ENCODE measurements at regions not wholly inside any gene's neighbourhood (a gene's known extent, or its start where the extent isn't known, plus 50 kb on each side); places are given as distances from the start of the nearest gene placed in this dataset.
"Not testable (repeated sequence)": the region's sequence is repeated elsewhere in the genome, so short reads cannot be mapped to it uniquely, and the experiment has no call there.

GRCh38 chr2:238512247-238512867 lies 85.6 kb downstream of the ASB1 start:
- DNase-seq, result no peak
- peaks cover 5% of the 10 kb centered on the region for H3K27me3 Mint-ChIP-seq
- intact Hi-C loops (cut with micrococcal nuclease), result no loop called here
- no peak overlapping the region for H3K27ac Mint-ChIP-seq
- H3K9me3 Mint-ChIP-seq, result peaks cover 15% of the 10 kb centered on the region
- ChIA-PET POLR2A (no interaction called here), CTCF (interaction anchor here (1.2 to 1.8 kb wide), 3 partner anchors 34 to 275 kb away, joined by 3 to 14 read pairs (median 7); no protein-coding TSS in a partner anchor)
- H3K4me3 Mint-ChIP-seq, result no peak overlapping the region
- H3K4me1 Mint-ChIP-seq (ENCODE audit: low read depth), result no peaks in the 10 kb centered on the region
- H3K36me3 Mint-ChIP-seq, result peaks cover 3% of the 10 kb centered on the region

DNA sequence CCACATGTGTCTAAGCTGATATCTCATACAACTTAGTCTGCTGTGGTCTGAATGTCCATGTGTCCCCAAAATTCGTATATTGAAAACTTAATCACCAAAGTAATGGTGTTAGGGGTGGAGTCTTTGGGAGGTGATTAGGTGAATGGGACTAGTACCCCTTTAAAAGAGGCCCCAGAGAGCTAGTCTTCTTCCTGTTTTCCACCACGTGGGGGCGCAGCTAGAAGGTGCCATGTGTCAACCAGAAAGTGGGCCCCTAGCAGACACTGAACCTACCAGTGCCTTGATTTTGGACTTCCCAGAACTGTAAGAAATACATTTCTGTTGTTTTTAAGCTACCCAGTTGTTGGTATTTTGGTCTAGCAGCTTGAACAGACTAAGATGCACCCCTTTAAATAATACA lies 86.6 kb downstream of the ASB1 start:
- intact Hi-C loops (cut with micrococcal nuclease), result loop anchor here (1.0 kb wide), 1 partner anchor 272 kb away; no protein-coding TSS in a partner anchor
- Mint-ChIP-seq H3K4me3 (no peak overlapping the region), H3K36me3 (peaks cover 7% of the 10 kb centered on the region), H3K27me3 (peaks cover 2% of the 10 kb centered on the region), H3K9me3 (peaks cover 22% of the 10 kb centered on the region), H3K4me1 (ENCODE audit: low read depth) (no peaks in the 10 kb centered on the region), H3K27ac (no peak overlapping the region)
- CTCF ChIA-PET, result interaction anchor here (0.6 to 1.8 kb wide), 5 partner anchors 10 to 274 kb away, joined by 3 to 14 read pairs (median 5); no protein-coding TSS in a partner anchor
- peak; percentile 51 for DNase-seq
- POLR2A ChIA-PET, result no interaction called here

DNA sequence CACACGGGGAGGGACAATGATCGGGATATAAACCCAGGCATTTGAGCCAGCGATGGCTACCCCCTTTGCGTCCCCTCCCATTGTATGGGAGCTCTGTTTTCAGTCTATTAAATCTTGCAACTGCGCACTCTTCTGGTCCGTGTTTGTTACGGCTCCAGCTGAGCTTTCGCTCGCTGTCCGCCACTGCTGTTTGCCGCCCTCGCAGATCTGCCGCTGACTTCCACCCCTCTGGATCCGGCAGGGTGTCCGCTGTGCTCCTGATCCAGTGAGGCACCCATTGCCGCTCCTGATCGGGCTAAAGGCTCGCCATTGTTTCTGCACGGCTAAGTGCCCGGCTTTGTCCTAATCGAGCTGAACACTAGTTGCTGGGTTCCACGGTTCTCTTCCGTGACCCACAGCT lies 87.3 kb downstream of the ASB1 start:
- H3K36me3 Mint-ChIP-seq; DNase-seq; H3K4me3 Mint-ChIP-seq; H3K4me1 Mint-ChIP-seq (ENCODE audit: low read depth); intact Hi-C loops (cut with micrococcal nuclease); H3K27me3 Mint-ChIP-seq; POLR2A ChIA-PET; H3K27ac Mint-ChIP-seq: not testable (repeated sequence)
- CTCF ChIA-PET, result interaction anchor here (0.6 to 1.8 kb wide), 5 partner anchors 9 to 274 kb away, joined by 3 to 14 read pairs (median 5); no protein-coding TSS in a partner anchor
- peaks cover 27% of the 10 kb centered on the region for H3K9me3 Mint-ChIP-seq

GRCh38 chr2:238515377-238515776 lies 88.7 kb downstream of the ASB1 start:
- CTCF ChIA-PET, result no interaction called here
- intact Hi-C loops (cut with micrococcal nuclease), result no loop called here

DNA sequence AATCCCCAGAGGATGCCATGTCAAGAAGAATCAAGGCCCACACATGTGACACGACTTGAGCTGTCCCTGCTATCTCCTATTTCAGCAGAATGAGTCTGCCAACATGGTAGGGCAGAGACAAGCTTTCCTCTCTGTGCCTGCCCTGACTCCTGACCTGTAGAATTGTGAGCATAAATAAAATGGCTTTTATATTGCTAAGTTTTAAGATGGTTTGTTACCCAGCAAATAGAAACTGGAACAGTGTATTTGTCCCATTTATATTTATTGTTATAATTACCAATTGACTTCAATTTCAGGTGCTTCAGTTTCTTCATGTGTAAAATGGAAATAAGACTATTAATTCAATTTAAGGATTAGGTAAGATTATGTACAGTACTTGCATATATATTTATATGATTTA lies 90.5 kb downstream of the ASB1 start:
- Mint-ChIP-seq H3K4me3 (no peak overlapping the region), H3K4me1 (ENCODE audit: low read depth) (no peaks in the 10 kb centered on the region), H3K9me3 (peaks cover 27% of the 10 kb centered on the region), H3K27me3 (no peaks in the 10 kb centered on the region), H3K36me3 (peaks cover 7% of the 10 kb centered on the region), H3K27ac (no peak overlapping the region)
- intact Hi-C loops (cut with micrococcal nuclease), result no loop called here
- ChIA-PET CTCF (no interaction called here), POLR2A (no interaction called here)
- no peak for DNase-seq

More at GRCh38 chr2:238515377-238515776, 88.7 kb downstream of the ASB1 start:
- DNase-seq, result no peak
- Mint-ChIP-seq H3K27me3 (no peaks in the 10 kb centered on the region), H3K4me3 (no peak overlapping the region), H3K27ac (no peak overlapping the region), H3K4me1 (ENCODE audit: low read depth) (no peaks in the 10 kb centered on the region), H3K36me3 (peaks cover 7% of the 10 kb centered on the region), H3K9me3 (peaks cover 27% of the 10 kb centered on the region)
- POLR2A ChIA-PET, result interaction anchor here (0.7 kb wide), 1 partner anchor 864 kb away, joined by 3 read pairs; no protein-coding TSS in a partner anchor

DNA sequence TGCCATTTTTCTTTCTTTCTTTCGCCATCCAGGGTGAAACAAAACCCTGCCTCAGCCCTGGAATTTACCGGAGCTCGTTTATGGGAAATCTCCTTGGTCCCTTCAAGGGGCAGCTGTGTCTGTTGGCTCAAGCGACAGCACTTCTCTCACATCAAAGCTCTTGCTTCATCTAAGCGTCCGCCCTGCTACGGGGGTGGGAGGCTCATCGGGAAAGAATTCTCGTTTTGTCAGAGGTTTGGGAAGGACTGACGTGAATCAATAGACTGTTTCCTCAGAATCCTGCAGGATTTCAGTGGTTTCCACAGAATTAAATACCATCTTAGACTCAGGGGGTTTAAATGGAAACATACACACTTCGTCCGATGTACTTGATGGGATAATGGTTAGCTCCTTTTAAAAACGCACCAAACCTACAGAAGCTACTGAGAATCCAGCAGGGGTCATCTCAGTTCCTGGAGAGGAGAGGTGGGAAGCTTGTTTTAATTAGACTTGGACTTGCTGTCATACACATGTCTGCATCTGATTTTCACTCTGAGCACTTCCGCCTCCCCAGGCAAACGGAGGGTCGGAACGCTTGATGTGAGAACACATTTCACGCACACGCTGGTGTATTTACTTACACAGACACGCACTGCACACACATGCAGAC lies 91.6 kb downstream of the ASB1 start:
- Mint-ChIP-seq H3K36me3 (peaks cover 7% of the 10 kb centered on the region), H3K9me3 (peaks cover 27% of the 10 kb centered on the region), H3K4me3 (no peak overlapping the region), H3K27me3 (no peaks in the 10 kb centered on the region), H3K4me1 (ENCODE audit: low read depth) (no peaks in the 10 kb centered on the region), H3K27ac (no peak overlapping the region)
- intact Hi-C loops (cut with micrococcal nuclease), result no loop called here
- DNase-seq, result no peak
- CTCF ChIA-PET, result interaction anchor here (1.3 kb wide), 1 partner anchor 266 kb away, joined by 4 read pairs; no protein-coding TSS in a partner anchor
- POLR2A ChIA-PET, result no interaction called here

DNA sequence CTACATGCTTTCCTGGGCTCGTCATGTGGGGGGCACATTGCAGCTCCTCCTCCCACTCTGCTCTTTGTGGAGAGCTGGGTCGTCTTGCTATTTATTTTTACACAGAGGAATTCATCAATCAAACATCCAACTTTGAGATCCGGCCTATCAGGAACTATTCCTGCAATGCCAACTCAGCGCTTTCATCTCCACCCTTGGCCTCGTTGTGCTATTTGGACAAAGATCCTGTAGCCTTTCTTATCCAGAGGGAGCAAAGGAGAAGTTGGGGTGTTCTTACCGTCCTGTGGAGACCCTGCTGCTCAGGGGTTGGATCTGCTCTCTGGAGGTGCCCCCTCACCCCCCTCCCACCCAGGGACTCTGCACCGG lies 92.1 kb downstream of the ASB1 start:
- POLR2A ChIA-PET, result no interaction called here
- Mint-ChIP-seq H3K9me3 (peaks cover 27% of the 10 kb centered on the region), H3K27me3 (no peaks in the 10 kb centered on the region), H3K36me3 (peaks cover 7% of the 10 kb centered on the region), H3K4me3 (no peak overlapping the region), H3K4me1 (ENCODE audit: low read depth) (no peaks in the 10 kb centered on the region), H3K27ac (no peak overlapping the region)
- intact Hi-C loops (cut with micrococcal nuclease), result no loop called here
- DNase-seq, result no peak
- CTCF ChIA-PET, result interaction anchor here (1.3 kb wide), 1 partner anchor 266 kb away, joined by 4 read pairs; no protein-coding TSS in a partner anchor

DNA sequence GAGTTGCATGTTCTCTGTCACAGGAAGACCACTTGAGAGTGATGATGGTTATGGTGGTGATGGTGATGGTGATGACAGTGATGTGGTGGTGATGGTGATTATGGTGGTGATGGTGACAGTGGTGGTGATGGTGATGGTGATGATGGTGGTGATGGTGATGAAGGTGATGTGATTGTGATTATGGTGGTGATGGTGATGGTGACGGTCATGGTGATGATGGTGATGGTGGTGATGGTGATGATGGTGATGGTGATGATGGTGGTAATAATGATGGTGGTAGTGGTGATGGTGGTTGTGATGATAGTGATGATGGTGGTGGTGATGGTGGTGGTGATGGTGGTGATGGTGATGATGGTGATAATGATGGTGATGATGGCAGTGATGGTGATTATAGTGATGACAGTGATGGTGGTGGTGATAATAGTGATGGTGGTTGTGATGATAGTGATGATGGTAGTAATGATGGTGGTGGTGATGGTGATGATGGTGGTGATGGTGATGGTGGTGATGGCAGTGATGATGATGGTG lies 93.7 kb downstream of the ASB1 start:
- no peak overlapping the region for H3K27ac Mint-ChIP-seq
- H3K4me1 Mint-ChIP-seq (ENCODE audit: low read depth), result no peaks in the 10 kb centered on the region
- DNase-seq, result no peak
- no peaks in the 10 kb centered on the region for H3K27me3 Mint-ChIP-seq
- CTCF ChIA-PET, result no interaction called here
- intact Hi-C loops (cut with micrococcal nuclease), result no loop called here
- H3K36me3 Mint-ChIP-seq, result peaks cover 7% of the 10 kb centered on the region
- H3K9me3 Mint-ChIP-seq, result peaks cover 27% of the 10 kb centered on the region
- H3K4me3 Mint-ChIP-seq, result no peak overlapping the region
- POLR2A ChIA-PET, result no interaction called here

DNA sequence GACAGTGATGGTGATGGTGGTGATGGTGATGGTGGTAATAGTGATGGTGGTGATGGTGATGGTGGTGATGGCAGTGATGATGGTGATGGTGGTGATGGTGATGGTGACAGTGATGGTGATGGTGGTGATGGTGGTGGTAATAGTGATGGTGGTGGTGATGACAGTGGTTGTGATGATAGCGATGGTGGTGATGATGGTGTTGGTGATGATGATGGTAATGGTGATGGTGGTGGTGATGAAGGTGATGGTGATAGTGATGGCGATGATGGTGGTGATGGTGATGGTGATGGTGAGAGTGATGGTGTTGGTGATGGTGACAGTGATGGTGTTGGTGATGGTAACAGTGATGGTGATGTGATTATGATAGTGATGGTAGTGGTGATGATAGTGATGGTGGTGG lies 94.3 kb downstream of the ASB1 start:
- no peak overlapping the region for H3K27ac Mint-ChIP-seq
- H3K27me3 Mint-ChIP-seq, result no peaks in the 10 kb centered on the region
- peaks cover 24% of the 10 kb centered on the region for H3K9me3 Mint-ChIP-seq
- peaks cover 7% of the 10 kb centered on the region for H3K36me3 Mint-ChIP-seq
- DNase-seq, result no peak
- no peaks in the 10 kb centered on the region for H3K4me1 Mint-ChIP-seq (ENCODE audit: low read depth)
- ChIA-PET POLR2A (no interaction called here), CTCF (no interaction called here)
- intact Hi-C loops (cut with micrococcal nuclease), result no loop called here
- H3K4me3 Mint-ChIP-seq, result no peak overlapping the region

DNA sequence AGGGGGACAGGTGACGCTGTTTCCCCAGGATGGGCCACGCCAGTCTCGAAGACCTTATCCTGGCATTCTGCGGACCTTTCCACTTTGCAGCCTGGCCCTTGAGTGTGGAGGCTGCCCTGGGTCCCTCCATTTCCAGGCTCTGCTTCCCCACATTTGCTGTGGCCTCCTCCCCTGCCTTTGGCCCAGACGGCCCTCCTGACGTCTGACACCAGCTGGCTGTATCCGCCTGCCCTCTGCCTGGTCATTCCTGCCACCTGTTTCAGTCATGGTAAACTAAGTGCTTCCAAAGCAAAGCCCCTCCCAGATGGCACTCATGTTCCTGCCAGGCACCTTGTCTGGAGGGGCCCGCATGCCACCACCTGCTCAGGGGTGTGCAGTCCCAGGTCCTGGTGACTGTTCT lies 95.1 kb downstream of the ASB1 start:
- POLR2A ChIA-PET, result no interaction called here
- peaks cover 4% of the 10 kb centered on the region for H3K36me3 Mint-ChIP-seq
- H3K9me3 Mint-ChIP-seq, result peaks cover 16% of the 10 kb centered on the region
- peaks cover 2% of the 10 kb centered on the region for H3K27me3 Mint-ChIP-seq
- CTCF ChIA-PET, result no interaction called here
- H3K4me3 Mint-ChIP-seq, result no peak overlapping the region
- H3K4me1 Mint-ChIP-seq (ENCODE audit: low read depth), result no peaks in the 10 kb centered on the region
- DNase-seq, result no peak
- no peak overlapping the region for H3K27ac Mint-ChIP-seq
- intact Hi-C loops (cut with micrococcal nuclease), result no loop called here

DNA sequence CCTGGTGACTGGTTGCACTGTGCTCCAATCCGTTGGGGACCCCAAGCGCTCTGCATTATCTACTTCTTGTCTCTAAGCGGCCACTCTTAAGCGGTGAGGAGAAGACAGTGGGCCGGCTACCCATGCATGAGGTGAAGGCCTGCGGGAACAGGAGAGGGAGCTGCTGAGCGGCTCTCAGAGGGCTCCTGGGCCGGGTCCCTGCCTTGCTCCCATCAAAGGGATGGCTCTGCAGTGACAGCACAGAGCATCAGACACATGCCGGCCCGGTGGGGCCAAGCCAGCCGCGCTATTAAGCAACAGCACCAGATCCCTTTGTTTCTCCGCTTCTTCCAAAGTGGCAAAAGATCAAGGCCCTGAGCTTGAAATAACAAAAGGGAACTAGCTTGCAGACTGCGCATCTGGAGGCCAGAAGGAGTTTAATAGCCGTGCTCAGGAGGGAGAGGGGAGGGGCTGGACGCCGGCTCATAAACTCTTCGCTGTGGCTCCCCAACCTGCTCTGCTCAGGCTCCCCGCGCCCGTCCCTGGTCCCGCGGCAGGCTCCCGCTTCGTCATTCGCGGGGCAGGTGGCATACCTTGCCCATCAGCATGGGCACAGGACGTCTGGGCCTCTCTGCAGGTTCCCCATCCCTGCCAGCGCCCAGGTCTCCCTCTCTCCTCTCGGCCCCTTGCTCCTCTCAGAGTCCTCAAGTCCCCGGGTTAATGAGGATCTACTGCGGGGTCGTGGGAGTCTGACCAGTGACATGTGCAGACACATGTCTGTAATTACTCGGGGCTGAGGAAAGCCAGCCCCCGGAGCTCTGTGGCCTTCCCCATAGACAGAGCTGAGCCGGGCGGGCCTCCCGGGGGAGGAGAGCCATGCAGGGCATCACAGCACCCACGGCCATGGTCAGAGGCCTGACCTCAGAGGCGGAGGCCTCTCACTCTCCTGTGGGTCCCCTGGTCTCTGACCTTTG lies 96.7 kb downstream of the ASB1 start:
- no peak for DNase-seq
- intact Hi-C loops (cut with micrococcal nuclease), result no loop called here
- Mint-ChIP-seq H3K27ac (no peak overlapping the region), H3K36me3 (no peaks in the 10 kb centered on the region), H3K27me3 (peaks cover 6% of the 10 kb centered on the region), H3K4me3 (no peak overlapping the region), H3K4me1 (ENCODE audit: low read depth) (no peaks in the 10 kb centered on the region), H3K9me3 (peaks cover 4% of the 10 kb centered on the region)
- POLR2A ChIA-PET, result no interaction called here
- CTCF ChIA-PET, result interaction anchor here (2.3 kb wide), 1 partner anchor 10 kb away, joined by 5 read pairs; no protein-coding TSS in a partner anchor

DNA sequence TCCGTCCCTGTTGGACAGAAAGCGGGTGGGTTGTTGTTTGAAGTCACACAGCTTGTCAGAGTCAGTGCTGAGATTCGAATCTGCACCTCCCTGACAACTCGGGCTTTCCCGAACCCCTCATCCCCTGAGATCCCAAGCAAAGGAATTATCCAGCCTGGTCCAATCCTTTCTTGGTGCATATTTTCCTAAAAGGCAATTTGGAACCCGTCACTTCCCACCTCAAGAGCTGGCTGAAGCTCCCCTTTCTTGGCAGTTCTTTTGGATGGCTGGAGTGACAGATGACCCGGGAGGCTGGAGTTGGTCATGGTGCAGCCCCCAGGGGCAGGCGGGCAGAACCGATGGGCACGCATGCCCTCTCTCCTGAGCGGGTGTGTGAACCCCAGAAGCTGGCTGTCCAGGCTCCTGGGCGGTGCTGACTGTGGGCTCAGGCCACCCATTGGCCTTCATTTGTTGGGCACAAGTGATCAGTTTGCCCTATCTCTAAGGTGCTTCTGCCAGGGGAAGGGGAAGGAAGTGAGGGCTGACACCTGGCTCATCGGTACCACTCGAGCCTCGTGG lies 97.8 kb downstream of the ASB1 start:
- intact Hi-C loops (cut with micrococcal nuclease), result no loop called here
- ChIA-PET CTCF (interaction anchor here (2.3 kb wide), 1 partner anchor 11 kb away, joined by 5 read pairs; no protein-coding TSS in a partner anchor), POLR2A (no interaction called here)
- Mint-ChIP-seq H3K4me3 (no peak overlapping the region), H3K4me1 (ENCODE audit: low read depth) (no peaks in the 10 kb centered on the region), H3K27ac (no peak overlapping the region), H3K27me3 (peaks cover 6% of the 10 kb centered on the region), H3K9me3 (no peaks in the 10 kb centered on the region), H3K36me3 (no peaks in the 10 kb centered on the region)
- DNase-seq, result no peak
